ENCODE measurements at regions not wholly inside any gene's neighbourhood (a gene's known extent, or its start where the extent isn't known, plus 50 kb on each side); places are given as distances from the start of the nearest gene placed in this dataset.

DNA sequence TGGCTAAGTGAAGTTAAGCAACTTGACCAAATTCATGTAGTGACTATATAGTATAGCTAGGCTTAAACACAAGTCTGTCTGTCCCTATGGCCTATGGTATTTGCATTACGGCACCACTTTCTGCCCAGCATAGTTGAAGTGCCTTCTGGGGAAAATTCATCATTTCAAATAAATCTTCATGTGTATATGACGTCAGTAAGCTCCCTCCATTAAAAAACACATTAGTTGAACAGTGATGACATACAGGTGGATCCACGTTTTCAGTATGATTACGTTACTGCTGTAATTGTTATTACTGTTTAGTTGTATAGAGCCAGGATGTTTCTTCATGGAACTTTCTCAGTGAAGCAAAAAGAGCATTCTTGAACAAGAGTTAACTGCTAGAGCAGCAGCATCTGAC, 96.2 kb downstream of the TENT5A start (continued):
- TF ChIP-seq KDM5A (IDR thresholded peaks at IDR 0.05; ENCODE audit: low read length): no peak
- TF ChIP-seq, protein P1, sequence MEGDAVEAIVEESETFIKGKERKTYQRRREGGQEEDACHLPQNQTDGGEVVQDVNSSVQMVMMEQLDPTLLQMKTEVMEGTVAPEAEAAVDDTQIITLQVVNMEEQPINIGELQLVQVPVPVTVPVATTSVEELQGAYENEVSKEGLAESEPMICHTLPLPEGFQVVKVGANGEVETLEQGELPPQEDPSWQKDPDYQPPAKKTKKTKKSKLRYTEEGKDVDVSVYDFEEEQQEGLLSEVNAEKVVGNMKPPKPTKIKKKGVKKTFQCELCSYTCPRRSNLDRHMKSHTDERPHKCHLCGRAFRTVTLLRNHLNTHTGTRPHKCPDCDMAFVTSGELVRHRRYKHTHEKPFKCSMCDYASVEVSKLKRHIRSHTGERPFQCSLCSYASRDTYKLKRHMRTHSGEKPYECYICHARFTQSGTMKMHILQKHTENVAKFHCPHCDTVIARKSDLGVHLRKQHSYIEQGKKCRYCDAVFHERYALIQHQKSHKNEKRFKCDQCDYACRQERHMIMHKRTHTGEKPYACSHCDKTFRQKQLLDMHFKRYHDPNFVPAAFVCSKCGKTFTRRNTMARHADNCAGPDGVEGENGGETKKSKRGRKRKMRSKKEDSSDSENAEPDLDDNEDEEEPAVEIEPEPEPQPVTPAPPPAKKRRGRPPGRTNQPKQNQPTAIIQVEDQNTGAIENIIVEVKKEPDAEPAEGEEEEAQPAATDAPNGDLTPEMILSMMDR (IDR thresholded peaks at IDR 0.05; ENCODE audit: control extremely low read depth in 1 of 3, insufficient read depth in 1 of 3, low read depth in 1 of 3, low read length in 3 of 3): no peak
- TF ChIP-seq TAF1 (IDR thresholded peaks at IDR 0.05; ENCODE audit: low read depth, low read length): no peak
- no peak for TF ChIP-seq KDM4A (IDR thresholded peaks at IDR 0.05; ENCODE audit: low read depth, low read length, severe bottlenecking)
- no peak for TF ChIP-seq TEAD4 (IDR thresholded peaks at IDR 0.05; ENCODE audit: low read depth, low read length)
- TF ChIP-seq, protein P2, sequence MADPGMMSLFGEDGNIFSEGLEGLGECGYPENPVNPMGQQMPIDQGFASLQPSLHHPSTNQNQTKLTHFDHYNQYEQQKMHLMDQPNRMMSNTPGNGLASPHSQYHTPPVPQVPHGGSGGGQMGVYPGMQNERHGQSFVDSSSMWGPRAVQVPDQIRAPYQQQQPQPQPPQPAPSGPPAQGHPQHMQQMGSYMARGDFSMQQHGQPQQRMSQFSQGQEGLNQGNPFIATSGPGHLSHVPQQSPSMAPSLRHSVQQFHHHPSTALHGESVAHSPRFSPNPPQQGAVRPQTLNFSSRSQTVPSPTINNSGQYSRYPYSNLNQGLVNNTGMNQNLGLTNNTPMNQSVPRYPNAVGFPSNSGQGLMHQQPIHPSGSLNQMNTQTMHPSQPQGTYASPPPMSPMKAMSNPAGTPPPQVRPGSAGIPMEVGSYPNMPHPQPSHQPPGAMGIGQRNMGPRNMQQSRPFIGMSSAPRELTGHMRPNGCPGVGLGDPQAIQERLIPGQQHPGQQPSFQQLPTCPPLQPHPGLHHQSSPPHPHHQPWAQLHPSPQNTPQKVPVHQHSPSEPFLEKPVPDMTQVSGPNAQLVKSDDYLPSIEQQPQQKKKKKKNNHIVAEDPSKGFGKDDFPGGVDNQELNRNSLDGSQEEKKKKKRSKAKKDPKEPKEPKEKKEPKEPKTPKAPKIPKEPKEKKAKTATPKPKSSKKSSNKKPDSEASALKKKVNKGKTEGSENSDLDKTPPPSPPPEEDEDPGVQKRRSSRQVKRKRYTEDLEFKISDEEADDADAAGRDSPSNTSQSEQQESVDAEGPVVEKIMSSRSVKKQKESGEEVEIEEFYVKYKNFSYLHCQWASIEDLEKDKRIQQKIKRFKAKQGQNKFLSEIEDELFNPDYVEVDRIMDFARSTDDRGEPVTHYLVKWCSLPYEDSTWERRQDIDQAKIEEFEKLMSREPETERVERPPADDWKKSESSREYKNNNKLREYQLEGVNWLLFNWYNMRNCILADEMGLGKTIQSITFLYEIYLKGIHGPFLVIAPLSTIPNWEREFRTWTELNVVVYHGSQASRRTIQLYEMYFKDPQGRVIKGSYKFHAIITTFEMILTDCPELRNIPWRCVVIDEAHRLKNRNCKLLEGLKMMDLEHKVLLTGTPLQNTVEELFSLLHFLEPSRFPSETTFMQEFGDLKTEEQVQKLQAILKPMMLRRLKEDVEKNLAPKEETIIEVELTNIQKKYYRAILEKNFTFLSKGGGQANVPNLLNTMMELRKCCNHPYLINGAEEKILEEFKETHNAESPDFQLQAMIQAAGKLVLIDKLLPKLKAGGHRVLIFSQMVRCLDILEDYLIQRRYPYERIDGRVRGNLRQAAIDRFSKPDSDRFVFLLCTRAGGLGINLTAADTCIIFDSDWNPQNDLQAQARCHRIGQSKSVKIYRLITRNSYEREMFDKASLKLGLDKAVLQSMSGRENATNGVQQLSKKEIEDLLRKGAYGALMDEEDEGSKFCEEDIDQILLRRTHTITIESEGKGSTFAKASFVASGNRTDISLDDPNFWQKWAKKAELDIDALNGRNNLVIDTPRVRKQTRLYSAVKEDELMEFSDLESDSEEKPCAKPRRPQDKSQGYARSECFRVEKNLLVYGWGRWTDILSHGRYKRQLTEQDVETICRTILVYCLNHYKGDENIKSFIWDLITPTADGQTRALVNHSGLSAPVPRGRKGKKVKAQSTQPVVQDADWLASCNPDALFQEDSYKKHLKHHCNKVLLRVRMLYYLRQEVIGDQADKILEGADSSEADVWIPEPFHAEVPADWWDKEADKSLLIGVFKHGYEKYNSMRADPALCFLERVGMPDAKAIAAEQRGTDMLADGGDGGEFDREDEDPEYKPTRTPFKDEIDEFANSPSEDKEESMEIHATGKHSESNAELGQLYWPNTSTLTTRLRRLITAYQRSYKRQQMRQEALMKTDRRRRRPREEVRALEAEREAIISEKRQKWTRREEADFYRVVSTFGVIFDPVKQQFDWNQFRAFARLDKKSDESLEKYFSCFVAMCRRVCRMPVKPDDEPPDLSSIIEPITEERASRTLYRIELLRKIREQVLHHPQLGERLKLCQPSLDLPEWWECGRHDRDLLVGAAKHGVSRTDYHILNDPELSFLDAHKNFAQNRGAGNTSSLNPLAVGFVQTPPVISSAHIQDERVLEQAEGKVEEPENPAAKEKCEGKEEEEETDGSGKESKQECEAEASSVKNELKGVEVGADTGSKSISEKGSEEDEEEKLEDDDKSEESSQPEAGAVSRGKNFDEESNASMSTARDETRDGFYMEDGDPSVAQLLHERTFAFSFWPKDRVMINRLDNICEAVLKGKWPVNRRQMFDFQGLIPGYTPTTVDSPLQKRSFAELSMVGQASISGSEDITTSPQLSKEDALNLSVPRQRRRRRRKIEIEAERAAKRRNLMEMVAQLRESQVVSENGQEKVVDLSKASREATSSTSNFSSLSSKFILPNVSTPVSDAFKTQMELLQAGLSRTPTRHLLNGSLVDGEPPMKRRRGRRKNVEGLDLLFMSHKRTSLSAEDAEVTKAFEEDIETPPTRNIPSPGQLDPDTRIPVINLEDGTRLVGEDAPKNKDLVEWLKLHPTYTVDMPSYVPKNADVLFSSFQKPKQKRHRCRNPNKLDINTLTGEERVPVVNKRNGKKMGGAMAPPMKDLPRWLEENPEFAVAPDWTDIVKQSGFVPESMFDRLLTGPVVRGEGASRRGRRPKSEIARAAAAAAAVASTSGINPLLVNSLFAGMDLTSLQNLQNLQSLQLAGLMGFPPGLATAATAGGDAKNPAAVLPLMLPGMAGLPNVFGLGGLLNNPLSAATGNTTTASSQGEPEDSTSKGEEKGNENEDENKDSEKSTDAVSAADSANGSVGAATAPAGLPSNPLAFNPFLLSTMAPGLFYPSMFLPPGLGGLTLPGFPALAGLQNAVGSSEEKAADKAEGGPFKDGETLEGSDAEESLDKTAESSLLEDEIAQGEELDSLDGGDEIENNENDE (IDR thresholded peaks at IDR 0.05; ENCODE audit: insufficient replicate concordance, low read length): no peak

Measured in H1 (cell line).